ENCODE measurements at regions not wholly inside any gene's neighbourhood (a gene's known extent, or its start where the extent isn't known, plus 50 kb on each side); places are given as distances from the start of the nearest gene placed in this dataset.

GRCh38 chr10:78248651-78249464 lies 215.2 kb downstream of the RPS24 start:
- peak; percentile 50 for DNase-seq (ENCODE audit: low read depth)
- H3K4me3 ChIP-seq (ENCODE audit: low read depth, low read length): no peak overlapping the region
- no peak for TF ChIP-seq CTCF (IDR thresholded peaks at IDR 0.05; ENCODE audit: insufficient read depth, low read depth, low read length)

- TF ChIP-seq CTCF (IDR thresholded peaks at IDR 0.05; ENCODE audit: insufficient read depth, low read depth, low read length): no peak
- no peak overlapping the region for H3K4me3 ChIP-seq (ENCODE audit: low read depth, low read length)
- no peak for DNase-seq (ENCODE audit: low read depth)
Observed at GRCh38 chr10:78249690-78250089, 216.0 kb downstream of the RPS24 start.

GRCh38 chr10:78250313-78251015 lies 216.8 kb downstream of the RPS24 start:
- DNase-seq (ENCODE audit: low read depth): no peak
- no peak overlapping the region for H3K4me3 ChIP-seq (ENCODE audit: low read depth, low read length)
- TF ChIP-seq CTCF (IDR thresholded peaks at IDR 0.05; ENCODE audit: insufficient read depth, low read depth, low read length): no peak

GRCh38 chr10:78251016-78251385 lies 217.3 kb downstream of the RPS24 start:
- TF ChIP-seq CTCF (IDR thresholded peaks at IDR 0.05; ENCODE audit: insufficient read depth, low read depth, low read length): no peak
- no peak for DNase-seq (ENCODE audit: low read depth)
- H3K4me3 ChIP-seq (ENCODE audit: low read depth, low read length): no peak overlapping the region

GRCh38 chr10:78252286-78252685 lies 218.6 kb downstream of the RPS24 start:
- TF ChIP-seq CTCF (IDR thresholded peaks at IDR 0.05; ENCODE audit: insufficient read depth, low read depth, low read length): no peak
- no peak for DNase-seq (ENCODE audit: low read depth)
- H3K4me3 ChIP-seq (ENCODE audit: low read depth, low read length): no peak overlapping the region

GRCh38 chr10:78253063-78253853 lies 219.6 kb downstream of the RPS24 start:
- no peak for TF ChIP-seq CTCF (IDR thresholded peaks at IDR 0.05; ENCODE audit: insufficient read depth, low read depth, low read length)
- H3K4me3 ChIP-seq (ENCODE audit: low read depth, low read length): no peak overlapping the region
- DNase-seq (ENCODE audit: low read depth): no peak

Measured in fibroblast of villous mesenchyme (primary cell).